Mucosa of stomach (tissue), 1 donor: ENCODE measurements at regions not wholly inside any gene's neighbourhood (a gene's known extent, or its start where the extent isn't known, plus 50 kb on each side); places are given as distances from the start of the nearest gene placed in this dataset.

Experiments used
- H3K27me3 ChIP-seq: one replicate; pipeline ENCODE4 v1.7.0; 2013; ENCODE audit warnings: mild to moderate bottlenecking, low read length; ENCODE audit not compliant: control insufficient read depth, insufficient read depth
- H3K36me3 ChIP-seq: one replicate; pipeline ENCODE4 v1.7.0; 2013; ENCODE audit warnings: low read length; ENCODE audit not compliant: control insufficient read depth, insufficient read depth
- H3K4me1 ChIP-seq: one replicate; pipeline ENCODE4 v1.7.0; 2013; ENCODE audit warnings: mild to moderate bottlenecking, low read length; ENCODE audit not compliant: control insufficient read depth, insufficient read depth
- H3K4me3 ChIP-seq: one replicate; pipeline ENCODE4 v1.7.0; 2013; ENCODE audit warnings: low read length
- H3K9ac ChIP-seq: one replicate; pipeline ENCODE4 v1.7.0; 2013; ENCODE audit warnings: mild to moderate bottlenecking, low read length, moderate library complexity
- H3K9me3 ChIP-seq: one replicate; pipeline ENCODE4 v1.7.0; 2013; ENCODE audit warnings: mild to moderate bottlenecking, low read length, moderate library complexity; ENCODE audit not compliant: control insufficient read depth
- donor health status: Pancreatic carcinoma.

DNA sequence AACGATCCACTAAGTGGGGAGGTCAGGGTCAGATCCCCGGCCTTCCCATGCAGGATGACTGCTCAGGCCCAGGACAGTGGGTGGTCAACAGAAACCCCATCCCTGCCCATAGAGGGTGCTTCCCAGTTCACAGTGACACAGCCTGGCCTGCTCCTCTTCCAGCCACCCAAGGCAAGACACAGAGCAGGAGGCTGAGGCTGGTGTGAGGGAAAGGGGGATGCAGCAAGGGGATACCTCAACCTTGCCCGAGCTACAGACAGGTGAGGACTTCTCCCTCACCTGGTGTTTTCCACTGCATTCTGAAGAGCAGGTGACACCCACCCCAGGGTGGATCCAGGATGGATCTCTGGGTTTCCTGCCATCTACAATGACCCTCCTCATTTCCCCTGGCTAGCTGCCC is 106.7 kb downstream of the KIF26A start:
- Histone ChIP-seq H3K9ac (no peak overlapping the region), H3K9me3 (no peaks in the 10 kb centered on the region), H3K4me3 (no peak overlapping the region), H3K4me1 (peaks cover under 1% of the 10 kb centered on the region), H3K27me3 (no peaks in the 10 kb centered on the region), H3K36me3 (no peaks in the 10 kb centered on the region)

DNA sequence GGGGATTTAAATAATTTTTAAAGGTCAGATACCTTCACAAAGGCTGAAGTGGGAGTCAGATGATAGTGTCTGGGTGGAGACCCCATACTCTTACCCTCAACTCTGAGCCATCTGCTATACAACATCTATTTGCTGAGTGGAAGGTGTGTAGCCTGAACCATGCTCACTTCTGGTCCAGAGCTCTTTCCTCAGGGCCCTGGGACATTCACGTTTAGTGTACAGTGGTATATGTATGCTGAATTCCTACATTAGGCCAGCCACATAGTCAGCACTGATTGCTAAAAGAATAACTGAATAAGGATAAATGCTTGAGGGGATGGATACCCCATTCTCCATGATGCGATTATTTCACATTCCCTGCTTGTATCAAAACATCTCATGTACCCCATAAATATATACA is 107.3 kb downstream of the KIF26A start:
- no peaks in the 10 kb centered on the region for H3K4me1 ChIP-seq
- H3K9me3 ChIP-seq, result no peaks in the 10 kb centered on the region
- no peak overlapping the region for H3K9ac ChIP-seq
- no peaks in the 10 kb centered on the region for H3K27me3 ChIP-seq
- H3K36me3 ChIP-seq, result no peaks in the 10 kb centered on the region
- H3K4me3 ChIP-seq, result no peak overlapping the region

DNA sequence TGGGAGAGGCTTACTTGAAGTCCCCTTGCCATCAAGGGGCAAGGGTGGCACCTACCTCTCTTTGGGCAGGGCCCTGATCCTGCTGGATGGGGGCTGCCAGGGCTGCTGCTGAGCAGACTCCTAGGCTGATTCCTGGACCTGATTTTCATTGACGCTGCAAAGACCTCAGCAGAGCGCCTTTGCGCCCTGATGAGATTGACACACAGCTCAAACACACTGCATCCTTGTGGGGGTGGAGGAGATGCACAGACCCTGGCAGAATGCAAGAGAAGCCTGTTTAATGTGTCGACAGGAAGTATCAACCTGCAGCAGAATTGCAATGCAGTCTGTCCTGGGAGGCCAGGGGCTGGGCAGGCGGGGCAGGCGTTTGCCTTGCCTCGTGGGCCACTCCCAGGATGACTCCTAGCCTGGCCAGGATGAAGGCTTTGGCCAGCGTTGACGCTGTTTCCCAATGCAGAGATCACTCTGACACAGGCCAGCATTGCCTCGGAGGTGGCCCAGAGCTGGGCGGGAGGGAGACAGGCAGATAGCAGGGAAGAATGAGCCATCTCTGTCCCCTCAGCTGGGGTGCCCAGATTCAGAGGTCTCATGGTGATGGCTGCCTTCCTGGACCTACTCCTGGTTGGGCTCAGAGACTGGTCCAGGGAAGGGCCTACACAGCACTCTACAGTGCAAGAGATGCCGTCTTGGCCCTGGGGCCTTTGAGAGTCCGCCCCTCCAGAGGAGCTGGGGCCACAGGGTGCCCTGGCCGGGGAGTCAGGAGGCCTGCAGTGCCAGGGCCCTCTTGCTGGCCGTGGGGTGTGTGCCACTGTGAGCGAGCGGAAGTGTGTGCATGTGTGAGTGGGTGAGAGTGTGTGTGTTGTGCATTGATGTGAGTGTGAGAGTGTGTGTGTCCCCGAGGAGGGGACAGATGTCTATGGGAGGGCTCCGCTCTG is 108.3 kb downstream of the KIF26A start:
- Histone ChIP-seq H3K27me3 (no peaks in the 10 kb centered on the region), H3K36me3 (no peaks in the 10 kb centered on the region)

DNA sequence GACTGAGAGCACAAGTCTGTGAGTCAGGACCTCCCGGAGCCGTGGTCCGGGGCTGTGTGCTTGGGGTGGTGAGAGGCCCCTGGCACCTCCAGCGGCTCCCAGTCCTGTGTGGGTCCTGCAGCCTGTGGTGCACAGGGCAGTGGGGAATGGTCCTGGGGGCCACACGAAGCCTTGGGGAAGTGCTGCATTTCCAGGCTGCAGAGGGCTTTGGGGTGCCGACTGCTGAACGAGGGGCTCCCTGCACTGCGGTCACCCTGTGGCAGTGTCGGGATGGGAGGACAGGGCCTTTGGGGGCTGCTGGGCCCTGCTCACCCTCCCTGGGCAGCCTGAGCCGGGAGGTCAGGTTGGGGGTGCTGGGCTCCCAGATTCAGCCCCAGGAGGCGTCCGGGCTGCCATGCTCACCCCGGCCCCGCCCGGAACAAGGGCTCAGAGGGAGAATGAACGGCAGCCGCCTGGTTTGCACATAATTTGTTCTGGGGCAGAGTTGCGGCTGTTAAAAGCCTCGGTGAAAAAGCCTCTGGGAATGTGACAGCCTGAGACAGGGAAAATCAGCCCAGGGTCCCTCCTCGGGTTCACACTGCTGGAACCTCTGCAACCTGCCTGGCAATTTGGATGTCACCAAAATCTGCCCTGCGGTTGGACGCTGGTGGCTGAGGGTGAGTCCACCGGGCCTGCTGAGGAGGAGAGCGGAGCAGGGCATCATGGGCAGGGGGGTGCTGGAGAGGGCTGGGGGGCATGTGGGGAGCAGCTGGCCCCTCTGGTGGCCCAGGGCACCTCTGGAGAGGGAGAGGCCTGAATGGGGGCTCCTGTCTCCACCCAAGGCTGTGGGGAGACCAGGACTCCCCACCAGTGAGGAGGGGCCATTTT is 109.2 kb downstream of the KIF26A start:
- H3K27me3 ChIP-seq, result no peaks in the 10 kb centered on the region
- no peaks in the 10 kb centered on the region for H3K9me3 ChIP-seq
- H3K36me3 ChIP-seq, result no peaks in the 10 kb centered on the region
- no peak overlapping the region for H3K4me3 ChIP-seq
- H3K9ac ChIP-seq, result no peak overlapping the region
- no peaks in the 10 kb centered on the region for H3K4me1 ChIP-seq

More for the DNA sequence above, 108.3 kb downstream of the KIF26A start:
- Histone ChIP-seq H3K4me1 (no peaks in the 10 kb centered on the region), H3K9me3 (no peaks in the 10 kb centered on the region), H3K4me3 (no peak overlapping the region), H3K9ac (no peak overlapping the region)

DNA sequence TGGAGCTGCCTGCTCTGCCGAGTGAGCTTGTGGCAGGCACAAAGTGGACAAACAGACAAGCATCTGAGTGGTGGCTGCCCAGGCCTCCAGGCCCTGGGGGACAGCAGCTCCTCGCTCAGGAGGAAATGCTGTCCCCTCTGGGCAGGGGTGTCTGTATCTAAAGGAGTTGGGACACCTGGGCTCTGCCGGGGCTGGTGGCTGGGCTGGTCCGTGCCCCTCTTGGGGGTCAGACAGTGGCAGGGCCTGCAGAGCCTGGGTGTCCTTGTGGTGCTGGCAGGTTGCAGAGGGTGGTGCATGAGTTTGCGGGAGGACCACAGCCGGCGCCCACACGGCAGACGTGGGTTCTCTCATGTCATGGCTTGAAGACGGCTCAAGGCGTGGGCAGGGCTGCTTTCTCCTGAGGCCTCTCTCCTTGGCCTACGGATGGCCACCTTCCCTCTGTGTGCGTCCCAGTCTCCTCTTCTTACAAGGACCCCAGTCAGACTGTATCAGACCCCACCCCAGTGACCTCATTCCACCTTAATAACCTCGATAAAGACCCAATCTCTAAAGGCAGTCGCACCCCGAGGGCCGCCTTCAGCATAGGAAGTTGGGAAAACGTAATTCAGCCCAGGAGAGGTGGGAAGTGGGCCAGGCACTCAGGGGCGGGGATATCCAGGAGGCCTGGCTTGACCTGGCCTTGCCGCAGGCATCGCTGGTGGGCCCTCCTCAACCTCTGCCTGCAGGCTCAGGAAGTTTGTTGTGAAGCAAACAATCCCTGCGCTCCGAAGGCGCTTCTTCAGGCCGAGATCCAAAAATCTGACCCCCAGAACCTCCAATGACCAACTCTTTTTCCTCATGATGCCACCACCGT is 110.0 kb downstream of the KIF26A start:
- Histone ChIP-seq H3K4me1 (no peaks in the 10 kb centered on the region), H3K9ac (no peak overlapping the region), H3K4me3 (no peak overlapping the region), H3K27me3 (no peaks in the 10 kb centered on the region), H3K36me3 (no peaks in the 10 kb centered on the region), H3K9me3 (no peaks in the 10 kb centered on the region)

DNA sequence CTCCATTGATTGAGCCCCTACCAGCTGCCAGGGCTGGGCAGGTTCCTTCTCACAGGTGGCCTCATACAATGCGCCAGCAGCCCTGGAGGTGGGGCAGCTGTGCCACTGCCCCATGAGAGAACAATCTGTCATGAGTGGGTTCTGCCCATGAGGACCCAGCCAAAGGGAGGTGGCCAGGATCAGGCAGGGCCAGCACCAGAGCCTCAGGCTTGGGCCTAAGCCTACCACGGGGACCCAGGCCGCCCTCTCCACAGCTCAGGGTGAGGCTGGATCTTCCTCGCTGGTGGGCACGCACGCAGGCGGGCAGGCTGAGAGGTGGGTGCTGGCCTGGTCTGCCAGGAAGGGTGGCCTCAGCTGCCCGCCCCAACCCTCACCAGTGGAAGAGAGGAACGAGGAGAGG is 110.7 kb downstream of the KIF26A start:
- H3K27me3 ChIP-seq, result no peaks in the 10 kb centered on the region
- no peak overlapping the region for H3K4me3 ChIP-seq
- no peak overlapping the region for H3K9ac ChIP-seq
- H3K4me1 ChIP-seq, result no peaks in the 10 kb centered on the region
- no peaks in the 10 kb centered on the region for H3K36me3 ChIP-seq
- no peaks in the 10 kb centered on the region for H3K9me3 ChIP-seq

DNA sequence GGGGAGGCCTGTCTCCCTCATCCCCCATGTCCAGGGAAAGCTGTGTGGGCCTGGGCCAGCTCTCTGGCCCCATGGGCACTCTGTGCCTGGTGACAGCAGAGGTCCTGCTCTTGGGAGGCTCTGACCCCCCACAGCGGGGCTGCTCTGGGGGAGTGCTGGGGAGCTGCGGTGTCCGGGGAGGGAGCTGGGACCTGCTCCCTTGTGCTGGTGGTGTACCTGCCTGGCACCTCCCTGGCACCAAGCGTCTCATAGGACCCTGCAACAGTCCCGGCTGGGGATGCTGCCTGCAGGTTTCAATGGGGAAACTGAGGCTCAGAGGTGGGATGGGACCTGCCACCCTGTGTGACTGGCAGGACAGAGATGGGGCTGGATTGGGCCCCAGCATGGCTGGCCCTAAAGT is 111.3 kb downstream of the KIF26A start:
- Histone ChIP-seq H3K9me3 (no peaks in the 10 kb centered on the region), H3K4me3 (no peak overlapping the region), H3K4me1 (no peaks in the 10 kb centered on the region), H3K27me3 (no peaks in the 10 kb centered on the region), H3K36me3 (no peaks in the 10 kb centered on the region), H3K9ac (no peak overlapping the region)

DNA sequence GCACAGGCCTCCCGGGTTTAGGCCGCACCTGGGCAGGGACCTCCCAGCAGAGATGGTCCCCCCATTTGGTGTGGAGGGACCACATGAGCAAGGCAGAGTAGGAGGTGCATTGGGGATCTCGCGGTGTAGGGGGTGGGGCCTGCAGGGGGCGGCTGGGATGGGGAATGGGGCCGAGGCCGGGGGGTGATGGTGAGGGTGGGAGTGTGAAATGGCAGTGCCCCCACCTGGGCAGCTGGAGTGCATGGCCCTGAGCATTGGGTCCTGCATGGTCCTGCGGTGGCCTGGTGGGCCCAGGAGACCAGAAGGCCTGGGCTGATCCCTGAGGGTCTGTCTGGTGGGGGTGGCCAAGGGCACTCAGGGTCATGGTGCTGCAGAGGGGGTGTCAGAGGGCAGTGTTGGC is 111.8 kb downstream of the KIF26A start:
- Histone ChIP-seq H3K4me3 (no peak overlapping the region), H3K36me3 (no peaks in the 10 kb centered on the region), H3K4me1 (no peaks in the 10 kb centered on the region), H3K9ac (no peak overlapping the region), H3K27me3 (no peaks in the 10 kb centered on the region), H3K9me3 (no peaks in the 10 kb centered on the region)

DNA sequence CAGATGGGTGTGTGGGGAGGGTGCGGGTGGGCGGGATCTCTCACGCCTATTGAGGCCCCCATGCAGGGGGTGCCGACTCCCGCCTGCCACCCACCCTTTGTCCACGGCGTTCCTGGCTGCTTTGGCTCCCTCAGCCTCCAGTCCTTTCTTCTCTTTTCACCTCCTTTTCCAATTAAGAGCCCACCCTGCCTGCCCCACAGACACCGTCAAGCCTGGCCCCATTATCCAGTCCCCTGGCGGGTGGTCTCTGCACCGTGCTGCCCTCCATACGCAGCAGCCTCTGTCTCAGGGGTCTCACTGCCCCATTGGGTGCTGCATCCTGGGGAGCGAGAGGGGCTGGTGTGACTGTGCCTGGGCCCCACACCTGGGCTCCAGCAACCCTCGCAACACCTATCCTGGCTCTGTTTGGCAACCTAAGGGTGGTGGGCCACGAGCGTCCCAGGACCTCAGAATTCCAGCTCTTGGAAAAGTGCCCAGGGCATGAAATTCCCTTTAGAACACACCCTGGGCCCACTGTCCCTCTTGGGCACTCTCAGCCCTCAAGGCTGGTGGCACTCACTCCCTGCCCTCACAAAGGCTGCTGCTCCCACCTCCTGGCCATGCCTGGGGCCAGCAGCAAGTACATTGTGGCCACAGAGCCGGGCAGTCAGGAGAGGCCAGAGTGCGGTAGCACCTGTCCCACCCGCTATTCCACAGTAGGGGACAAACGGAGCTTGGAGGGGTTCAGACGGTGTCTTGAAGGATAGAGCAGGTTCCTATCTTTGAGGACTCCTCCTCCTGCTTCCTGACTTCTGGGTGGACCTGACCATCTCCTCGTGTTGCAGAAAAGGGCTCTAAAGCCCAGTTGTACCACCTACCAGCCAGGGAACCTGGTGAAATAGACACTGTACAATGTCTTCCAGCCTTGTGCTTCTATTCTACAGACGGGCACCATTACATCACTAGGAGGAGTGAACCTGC is 114.1 kb downstream of the KIF26A start:
- Histone ChIP-seq H3K27me3 (no peaks in the 10 kb centered on the region), H3K9ac (no peak overlapping the region), H3K9me3 (no peaks in the 10 kb centered on the region), H3K4me1 (no peaks in the 10 kb centered on the region), H3K4me3 (no peak overlapping the region), H3K36me3 (no peaks in the 10 kb centered on the region)

DNA sequence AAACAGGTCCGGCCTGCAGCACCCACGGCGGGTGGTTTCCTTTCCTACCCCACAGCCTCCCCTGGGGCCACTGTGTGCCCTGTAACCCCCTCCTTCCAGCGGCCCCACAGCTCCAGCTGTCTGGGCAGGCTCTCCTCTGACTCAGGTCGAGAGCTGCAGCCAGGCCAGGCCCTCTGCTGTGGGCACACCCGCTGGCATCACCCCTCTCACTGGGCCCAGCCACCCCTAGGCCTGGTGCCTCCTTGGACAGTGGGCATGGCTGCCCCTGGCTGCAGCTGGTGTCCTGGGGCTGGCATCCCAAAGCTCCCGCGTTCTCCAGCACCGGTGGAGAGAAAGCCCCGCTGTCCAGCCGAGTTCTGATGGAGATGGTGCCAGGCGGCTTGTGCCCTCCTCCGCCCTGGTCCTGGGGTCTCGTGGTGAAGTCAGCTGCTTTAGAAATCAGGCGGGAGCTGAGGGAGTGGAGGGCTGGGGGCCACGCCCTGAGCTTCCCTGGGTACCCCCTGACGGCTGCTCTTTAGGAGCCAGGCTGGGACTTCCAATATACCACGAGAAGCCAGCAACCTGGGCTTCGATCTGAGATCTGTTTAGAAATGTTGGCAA is 114.9 kb downstream of the KIF26A start:
- Histone ChIP-seq H3K4me3 (no peak overlapping the region), H3K36me3 (no peaks in the 10 kb centered on the region), H3K9me3 (no peaks in the 10 kb centered on the region), H3K27me3 (no peaks in the 10 kb centered on the region), H3K4me1 (no peaks in the 10 kb centered on the region), H3K9ac (no peak overlapping the region)
